Caco-2 (cell line): ENCODE measurements at regions not wholly inside any gene's neighbourhood (a gene's known extent, or its start where the extent isn't known, plus 50 kb on each side); places are given as distances from the start of the nearest gene placed in this dataset.
A peak's percentile ranks its signal among the peaks of the same experiment; 100 is the strongest.

Experiments
- BruUV-seq: library from RNA; stranded (reverse); fragments of 400-500 nt; replicated peaks from 2 replicates; lab custom pipeline; 2021; lab: Mats Ljungman, UMichigan
- CTCF ChIA-PET: fragments of 300-600 bp; sonication (Branson Sonifier 250); formaldehyde crosslinking; loops from one replicate; lab custom pipeline; 2022; ENCODE audit warnings: antibody characterized with exemption; lab: Charles Lee
- POLR2A ChIA-PET: fragments of 300-600 bp; sonication (Branson Sonifier 250); formaldehyde crosslinking; loops from one replicate; lab custom pipeline; 2022; ENCODE audit warnings: antibody characterized with exemption; lab: Charles Lee
- DNase-seq, 2 experiments: peaks; one replicate each; pipeline versions ENCODE4 v3.0.0 to v3.0.0-alpha.2; 2020 to 2022
- H3K27me3 ChIP-seq: replicated peaks from 2 replicates; pipeline ENCODE4 v1.6.0; 2011; ENCODE audit warnings: low read length; ENCODE audit not compliant: control insufficient read depth, insufficient read depth
- H3K36me3 ChIP-seq: 2 replicates; pipeline ENCODE4 v1.5.1; 2011; ENCODE audit warnings: low read length; ENCODE audit not compliant: control insufficient read depth, insufficient read depth
- H3K4me1 ChIP-seq: fragments of 250-450 bp; sonication (Bioruptor Pico); 2 replicates; pipeline ENCODE4 v1.5.1; 2020; ENCODE audit warnings: mild to moderate bottlenecking
- H3K4me3 ChIP-seq: 2 replicates; pipeline ENCODE4 v1.5.1; 2011; ENCODE audit warnings: low read depth, mild to moderate bottlenecking, control low read depth, low read length
- H3K9me3 ChIP-seq: fragments of 250-450 bp; sonication (Bioruptor Pico); 2 replicates; pipeline ENCODE4 v1.5.1; 2020; ENCODE audit warnings: mild to moderate bottlenecking, moderate library complexity
- H3K27ac Mint-ChIP-seq: one replicate; pipeline ENCODE4 v1.8.0; 2022; ENCODE audit warnings: mixed read lengths; ENCODE audit not compliant: unreplicated experiment
- H3K27me3 Mint-ChIP-seq: one replicate; pipeline ENCODE4 v1.8.0; 2022; ENCODE audit warnings: mixed read lengths; ENCODE audit not compliant: insufficient read depth, unreplicated experiment
- H3K36me3 Mint-ChIP-seq: one replicate; pipeline ENCODE4 v1.8.0; 2022; ENCODE audit warnings: mild to moderate bottlenecking, mixed read lengths; ENCODE audit not compliant: insufficient read depth, unreplicated experiment
- H3K4me1 Mint-ChIP-seq: one replicate; pipeline ENCODE4 v1.8.0; 2022; ENCODE audit warnings: low read depth, mixed read lengths; ENCODE audit not compliant: unreplicated experiment
- H3K4me3 Mint-ChIP-seq: one replicate; pipeline ENCODE4 v1.8.0; 2022; ENCODE audit warnings: mild to moderate bottlenecking, moderate library complexity, mixed read lengths; ENCODE audit not compliant: unreplicated experiment
- H3K9me3 Mint-ChIP-seq: one replicate; pipeline ENCODE4 v1.8.0; 2022; ENCODE audit warnings: mixed read lengths; ENCODE audit not compliant: unreplicated experiment
- intact Hi-C: fragments of 100-400 bp; cut with micrococcal nuclease; formaldehyde crosslinking; loops from one replicate; pipeline ENCODE4 v1.10.0; 2022; ENCODE audit not compliant: unreplicated experiment
- TF ChIP-seq, protein P1 (sequence below), 2 experiments: fragments of 200-600 bp in 1 of 2; IDR thresholded peaks; 1 replicate in 1 of 2; 2 replicates in 1 of 2; pipeline versions ENCODE4 v1.5.1 to v1.8.0; 2011 to 2022; ENCODE audit warnings: antibody characterized with exemption in 1 of 2, control low read depth in 1 of 2, inconsistent platforms in 1 of 2, low read depth in 1 of 2, low read length in 1 of 2, mild to moderate bottlenecking in 1 of 2, moderate library complexity in 1 of 2; ENCODE audit not compliant: insufficient read depth in 1 of 2, severe bottlenecking in 1 of 2, unreplicated experiment in 1 of 2

GRCh38 chr3:171967137-171967783, 72.1 kb upstream of the FNDC3B start:
- TF ChIP-seq, protein P1, sequence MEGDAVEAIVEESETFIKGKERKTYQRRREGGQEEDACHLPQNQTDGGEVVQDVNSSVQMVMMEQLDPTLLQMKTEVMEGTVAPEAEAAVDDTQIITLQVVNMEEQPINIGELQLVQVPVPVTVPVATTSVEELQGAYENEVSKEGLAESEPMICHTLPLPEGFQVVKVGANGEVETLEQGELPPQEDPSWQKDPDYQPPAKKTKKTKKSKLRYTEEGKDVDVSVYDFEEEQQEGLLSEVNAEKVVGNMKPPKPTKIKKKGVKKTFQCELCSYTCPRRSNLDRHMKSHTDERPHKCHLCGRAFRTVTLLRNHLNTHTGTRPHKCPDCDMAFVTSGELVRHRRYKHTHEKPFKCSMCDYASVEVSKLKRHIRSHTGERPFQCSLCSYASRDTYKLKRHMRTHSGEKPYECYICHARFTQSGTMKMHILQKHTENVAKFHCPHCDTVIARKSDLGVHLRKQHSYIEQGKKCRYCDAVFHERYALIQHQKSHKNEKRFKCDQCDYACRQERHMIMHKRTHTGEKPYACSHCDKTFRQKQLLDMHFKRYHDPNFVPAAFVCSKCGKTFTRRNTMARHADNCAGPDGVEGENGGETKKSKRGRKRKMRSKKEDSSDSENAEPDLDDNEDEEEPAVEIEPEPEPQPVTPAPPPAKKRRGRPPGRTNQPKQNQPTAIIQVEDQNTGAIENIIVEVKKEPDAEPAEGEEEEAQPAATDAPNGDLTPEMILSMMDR (IDR thresholded peaks at IDR 0.05; ENCODE audit: insufficient read depth in 1 of 2, low read depth in 1 of 2, low read length in 1 of 2, severe bottlenecking in 1 of 2, unreplicated experiment in 1 of 2) = no peak
- Mint-ChIP-seq H3K27me3 (no peaks in the 10 kb centered on the region), H3K9me3 (peaks cover 9% of the 10 kb centered on the region), H3K4me3 (no peak overlapping the region), H3K27ac (peak overlapping the region; percentile 84), H3K4me1 (peaks cover 15% of the 10 kb centered on the region), H3K36me3 (no peaks in the 10 kb centered on the region)
- BruUV-seq = no TSS peak
- no peaks in the 10 kb centered on the region for H3K9me3 ChIP-seq
- intact Hi-C loops = no loop called here
- POLR2A ChIA-PET = no interaction called here
- H3K36me3 ChIP-seq = no peaks in the 10 kb centered on the region
- H3K27me3 ChIP-seq = no peaks in the 10 kb centered on the region
- CTCF ChIA-PET = no interaction called here
- peak in 1 of 2 experiments; percentile 17 for DNase-seq
- H3K4me3 ChIP-seq = no peak overlapping the region
- H3K4me1 ChIP-seq = peaks cover 5% of the 10 kb centered on the region; the same call in 1 of the 2 replicates

- peak overlapping the region; percentile 84 for H3K27ac Mint-ChIP-seq
- CTCF ChIA-PET = no interaction called here
- Histone ChIP-seq H3K36me3 (no peaks in the 10 kb centered on the region), H3K4me3 (no peak overlapping the region), H3K4me1 (peaks cover 5% of the 10 kb centered on the region; the same call in 1 of the 2 replicates), H3K9me3 (no peaks in the 10 kb centered on the region), H3K27me3 (no peaks in the 10 kb centered on the region)
- POLR2A ChIA-PET = no interaction called here
- no peaks in the 10 kb centered on the region for H3K36me3 Mint-ChIP-seq
- H3K4me1 Mint-ChIP-seq = peaks cover 15% of the 10 kb centered on the region
- no TSS peak for BruUV-seq
- H3K27me3 Mint-ChIP-seq = no peaks in the 10 kb centered on the region
- no peak overlapping the region for H3K4me3 Mint-ChIP-seq
- intact Hi-C loops = no loop called here
- TF ChIP-seq, protein P1 (IDR thresholded peaks at IDR 0.05; ENCODE audit: insufficient read depth in 1 of 2, low read depth in 1 of 2, low read length in 1 of 2, severe bottlenecking in 1 of 2, unreplicated experiment in 1 of 2) = no peak
- DNase-seq = no peak
- peaks cover 9% of the 10 kb centered on the region for H3K9me3 Mint-ChIP-seq
Observed at GRCh38 chr3:171967932-171968678, 71.3 kb upstream of the FNDC3B start.

DNA sequence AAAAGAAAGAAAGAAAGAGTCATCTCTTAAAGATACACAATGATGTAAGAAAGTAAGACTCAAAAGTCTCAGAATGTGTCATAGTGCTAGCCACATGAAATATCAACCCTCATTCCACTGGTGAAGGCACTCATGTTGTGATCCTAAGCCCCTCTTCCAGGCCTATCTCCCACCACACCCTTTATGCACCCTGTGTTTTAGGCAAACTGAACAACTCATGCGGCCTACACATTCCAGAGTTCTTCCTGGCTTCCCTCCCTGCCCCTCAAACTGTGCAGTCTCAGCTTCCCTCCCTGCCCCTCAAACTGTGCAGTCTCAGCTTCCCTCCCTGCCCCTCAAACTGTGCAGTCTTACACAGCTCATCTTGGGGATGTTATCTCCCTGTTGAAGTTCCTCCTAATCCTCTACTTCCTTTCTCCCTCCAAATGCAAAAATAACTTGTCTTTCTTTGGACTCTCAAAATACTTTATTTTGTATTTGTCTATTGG, 69.0 kb upstream of the FNDC3B start:
- H3K36me3 Mint-ChIP-seq = no peaks in the 10 kb centered on the region
- H3K27ac Mint-ChIP-seq = no peak overlapping the region
- no peak overlapping the region for H3K4me3 Mint-ChIP-seq
- no peak for DNase-seq
- H3K9me3 Mint-ChIP-seq = peaks cover 3% of the 10 kb centered on the region
- no peaks in the 10 kb centered on the region for H3K27me3 Mint-ChIP-seq
- BruUV-seq = no TSS peak
- H3K9me3 ChIP-seq = no peaks in the 10 kb centered on the region
- no peaks in the 10 kb centered on the region for H3K36me3 ChIP-seq
- H3K27me3 ChIP-seq = no peaks in the 10 kb centered on the region
- H3K4me3 ChIP-seq = no peak overlapping the region
- POLR2A ChIA-PET = no interaction called here
- CTCF ChIA-PET = no interaction called here
- TF ChIP-seq, protein P1 (IDR thresholded peaks at IDR 0.05; ENCODE audit: insufficient read depth in 1 of 2, low read depth in 1 of 2, low read length in 1 of 2, severe bottlenecking in 1 of 2, unreplicated experiment in 1 of 2) = no peak
- peaks cover 5% of the 10 kb centered on the region; the same call in 1 of the 2 replicates for H3K4me1 ChIP-seq
- intact Hi-C loops = no loop called here
- H3K4me1 Mint-ChIP-seq = peaks cover 10% of the 10 kb centered on the region
